CD4-positive, alpha-beta T cell treated with Interleukin-17A for 1 hour (primary cell): ENCODE measurements at regions not wholly inside any gene's neighbourhood (a gene's known extent, or its start where the extent isn't known, plus 50 kb on each side); places are given as distances from the start of the nearest gene placed in this dataset.

ENCODE experiments used
- DNase-seq: peaks from one replicate; pipeline ENCODE4 v3.0.0-alpha.2; 2020

- no peak for DNase-seq
Observed at GRCh38 chr18:44374966-44375365, 305.7 kb upstream of the SETBP1 start.

DNA sequence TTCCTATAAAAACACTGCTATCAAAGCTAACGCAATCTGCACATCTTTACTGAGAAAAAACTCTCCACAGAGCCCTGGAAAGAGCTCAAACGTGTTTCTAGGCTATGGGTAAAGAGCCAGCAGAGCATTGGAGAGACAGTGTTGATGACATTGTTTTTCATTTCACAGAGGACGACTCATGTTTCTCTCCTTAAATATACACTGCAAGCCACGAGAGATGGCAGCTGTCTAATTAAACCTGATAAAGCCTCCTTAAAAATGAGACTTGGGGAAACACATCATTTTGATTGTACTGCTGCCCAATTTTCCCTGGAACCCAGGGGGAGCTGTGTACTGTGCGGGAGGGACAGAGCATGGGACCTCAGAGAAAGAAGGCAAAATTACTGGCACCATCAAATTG is 294.3 kb upstream of the SETBP1 start:
- no peak for DNase-seq

DNA sequence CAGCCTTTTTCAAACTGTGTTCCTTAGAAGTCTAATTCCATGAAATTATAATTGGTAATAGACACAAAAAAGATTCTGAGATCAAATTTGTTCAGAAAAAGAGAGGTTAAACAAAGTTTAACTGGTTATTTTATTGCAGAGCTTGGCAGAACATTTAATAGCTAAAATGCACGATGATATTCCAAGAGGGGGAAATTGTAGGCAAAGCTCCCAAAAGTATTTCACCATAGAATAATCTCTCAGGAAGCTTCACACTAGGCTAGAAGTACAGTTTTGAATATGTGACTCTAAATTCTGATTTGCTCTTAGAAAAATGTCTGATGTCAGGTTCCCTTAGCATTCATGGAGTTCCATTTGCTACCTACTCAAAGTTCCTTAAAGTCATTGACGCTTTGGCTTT is 292.4 kb upstream of the SETBP1 start:
- no peak for DNase-seq

- no peak for DNase-seq
Observed at GRCh38 chr18:44392933-44393332, 287.8 kb upstream of the SETBP1 start.

- no peak for DNase-seq
Observed at GRCh38 chr18:44393406-44393805, 287.3 kb upstream of the SETBP1 start.

DNA sequence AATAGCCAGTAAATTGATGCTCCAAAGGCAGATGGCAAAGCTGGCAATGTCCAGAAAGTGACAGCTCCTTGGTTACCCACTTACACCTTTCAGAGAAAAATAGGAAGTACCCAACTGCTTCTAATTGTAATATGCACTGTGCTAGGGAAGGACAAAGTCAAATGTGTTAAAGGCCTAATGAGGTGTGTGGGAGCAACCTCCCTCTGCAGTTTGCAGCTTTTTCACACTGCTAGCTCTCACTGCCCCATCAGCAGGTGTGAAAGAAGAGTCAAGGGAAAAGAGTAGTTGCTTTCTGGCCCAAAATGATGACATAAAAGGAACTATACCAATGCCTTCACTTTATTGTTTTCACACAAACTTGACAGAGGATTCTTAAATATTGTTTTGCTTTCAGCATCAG is 284.1 kb upstream of the SETBP1 start:
- DNase-seq = no peak

DNA sequence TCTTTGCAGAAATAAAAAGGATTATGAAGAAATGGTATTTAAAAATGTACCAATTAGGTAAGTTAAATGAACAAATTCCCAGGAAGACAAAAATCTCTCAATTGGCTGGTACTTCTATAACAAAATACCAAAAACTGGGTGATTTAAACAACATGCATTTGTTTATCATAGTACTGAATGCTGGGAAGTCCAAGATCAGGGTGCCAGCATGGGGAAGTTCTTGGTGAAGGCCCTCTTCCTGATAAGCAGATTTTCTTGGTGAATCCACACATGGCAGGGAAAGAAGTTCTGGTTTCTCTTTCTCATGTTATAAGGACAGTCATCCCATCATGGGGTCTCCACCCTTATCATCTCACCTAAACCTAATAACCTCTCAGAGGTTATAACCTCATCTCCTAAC is 271.6 kb upstream of the SETBP1 start:
- no peak for DNase-seq

GRCh38 chr18:44409515-44409914 is 271.2 kb upstream of the SETBP1 start:
- DNase-seq = no peak

DNA sequence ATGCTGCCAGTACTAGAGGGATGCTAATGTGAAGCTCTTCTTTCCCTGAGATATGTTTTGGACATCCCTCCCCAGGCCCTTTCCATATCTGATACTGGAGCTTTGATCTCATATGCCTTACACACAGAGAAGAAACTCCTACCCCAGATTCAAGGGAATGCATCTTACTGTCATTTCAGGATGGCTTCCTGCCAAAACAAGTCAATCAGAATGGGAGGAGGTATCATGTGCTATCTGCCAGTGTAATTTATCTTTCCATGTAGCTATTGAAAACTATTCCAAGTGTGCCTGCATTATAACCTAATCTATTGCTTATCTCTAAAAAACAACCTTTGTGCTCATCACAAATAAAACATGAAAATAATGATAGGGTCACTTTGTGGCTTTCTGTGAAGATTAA is 269.9 kb upstream of the SETBP1 start:
- DNase-seq = no peak

DNA sequence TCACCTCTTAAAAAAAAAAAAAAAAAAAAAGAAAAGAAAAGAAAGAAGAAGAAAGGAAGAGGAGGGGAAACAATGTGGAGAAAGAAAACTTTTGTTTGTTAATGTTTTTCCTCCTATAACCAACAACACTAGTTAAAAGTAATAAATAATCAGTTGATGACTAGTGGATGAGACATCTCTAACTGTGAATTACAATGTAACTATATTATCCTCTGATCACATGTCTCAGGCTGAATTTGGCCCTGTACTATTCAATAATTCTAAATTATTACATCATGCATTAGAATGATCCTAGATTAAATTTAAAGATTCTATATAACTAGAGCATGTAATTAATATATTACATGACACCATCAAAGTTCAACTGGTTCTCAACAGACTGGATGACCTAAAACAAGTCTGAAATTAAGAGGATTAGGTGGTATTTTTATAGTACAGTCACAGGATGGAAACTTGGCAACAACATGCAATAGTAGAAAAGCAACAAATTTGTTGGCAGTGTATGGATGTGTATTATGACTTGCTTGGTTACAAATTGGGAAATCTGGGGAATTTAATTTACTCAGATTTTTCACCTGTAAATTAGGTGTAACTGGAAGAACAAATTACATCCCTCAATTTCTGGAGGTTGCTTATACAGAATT is 269.3 kb upstream of the SETBP1 start:
- DNase-seq = no peak

DNA sequence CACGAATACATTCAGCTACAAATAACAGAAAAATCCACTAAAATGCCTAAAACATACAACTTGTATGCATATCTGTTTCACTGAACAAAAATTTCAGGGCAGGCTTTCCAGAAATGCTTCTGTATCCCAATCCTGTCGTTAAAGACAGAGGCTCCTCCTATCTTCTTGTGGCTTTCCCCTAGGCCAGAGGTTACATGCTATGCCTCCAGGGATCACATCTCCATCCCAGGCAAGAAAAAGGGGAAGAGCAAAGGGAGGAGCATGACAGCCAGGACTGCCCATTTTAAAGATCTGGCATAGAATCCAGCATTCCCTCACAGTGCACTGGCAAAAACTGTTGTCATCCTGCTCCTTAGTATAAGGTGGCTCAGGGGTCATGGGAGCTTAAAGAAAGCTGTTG is 268.7 kb upstream of the SETBP1 start:
- no peak for DNase-seq

DNA sequence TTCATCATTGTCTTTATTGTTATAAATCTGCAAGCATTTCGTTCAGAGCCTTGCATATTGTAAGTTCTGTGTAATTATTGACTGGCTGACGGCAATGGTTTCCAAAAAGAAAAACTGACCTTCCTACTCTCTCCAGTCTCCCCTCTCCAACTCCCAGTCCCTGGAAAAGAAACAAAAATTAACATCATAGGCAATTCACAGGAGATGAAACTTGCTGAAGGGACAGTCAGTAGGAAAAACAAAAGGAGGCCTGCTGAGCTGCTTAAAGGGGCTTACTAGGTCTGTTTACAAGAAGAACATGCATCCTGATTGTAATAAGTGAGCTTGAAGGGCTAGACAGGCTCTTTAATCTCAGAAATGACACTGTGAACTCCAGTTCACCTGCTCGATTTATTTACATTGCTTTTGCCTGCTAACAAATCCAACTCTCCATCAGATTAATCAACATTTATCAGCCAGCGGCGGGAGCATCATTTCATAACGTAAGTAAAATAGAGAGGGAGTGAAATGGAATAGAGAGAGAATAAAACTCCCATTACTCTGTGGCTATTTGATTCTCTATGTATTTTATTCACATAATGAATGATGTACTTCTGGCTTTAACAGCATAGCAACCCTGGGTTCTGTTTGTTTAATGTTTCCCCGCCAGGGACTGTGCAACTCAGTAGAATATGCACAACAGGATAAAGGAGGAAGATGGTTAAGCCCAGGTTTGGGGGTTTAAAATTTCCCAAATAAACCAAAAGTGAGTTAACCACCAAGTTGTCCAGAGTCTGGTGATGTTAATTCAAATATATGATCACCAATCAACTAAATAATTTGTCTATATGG is 256.7 kb upstream of the SETBP1 start:
- no peak for DNase-seq

GRCh38 chr18:44424645-44425035 is 256.0 kb upstream of the SETBP1 start:
- no peak for DNase-seq

DNA sequence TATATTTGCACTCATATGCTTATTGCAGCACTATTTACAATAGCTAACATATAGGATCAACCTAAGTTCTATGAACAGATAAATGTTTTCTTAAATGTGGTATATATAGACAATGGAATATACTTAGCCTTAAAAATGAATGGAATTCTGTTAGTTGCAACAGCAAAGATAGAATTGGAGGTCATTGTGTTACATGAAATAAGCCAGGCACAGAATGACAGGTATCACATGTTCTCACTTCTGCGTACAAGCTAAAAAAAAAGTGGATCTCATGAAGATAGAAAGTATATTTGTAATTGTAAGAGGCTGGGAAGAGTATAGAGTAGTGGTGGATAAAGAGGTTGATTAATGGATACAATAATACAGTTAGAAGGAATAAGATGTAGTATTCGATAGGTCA is 255.5 kb upstream of the SETBP1 start:
- DNase-seq = no peak

GRCh38 chr18:44437603-44438002 is 243.1 kb upstream of the SETBP1 start:
- DNase-seq = no peak

- no peak for DNase-seq
Observed at GRCh38 chr18:44450226-44450625, 230.5 kb upstream of the SETBP1 start.

DNA sequence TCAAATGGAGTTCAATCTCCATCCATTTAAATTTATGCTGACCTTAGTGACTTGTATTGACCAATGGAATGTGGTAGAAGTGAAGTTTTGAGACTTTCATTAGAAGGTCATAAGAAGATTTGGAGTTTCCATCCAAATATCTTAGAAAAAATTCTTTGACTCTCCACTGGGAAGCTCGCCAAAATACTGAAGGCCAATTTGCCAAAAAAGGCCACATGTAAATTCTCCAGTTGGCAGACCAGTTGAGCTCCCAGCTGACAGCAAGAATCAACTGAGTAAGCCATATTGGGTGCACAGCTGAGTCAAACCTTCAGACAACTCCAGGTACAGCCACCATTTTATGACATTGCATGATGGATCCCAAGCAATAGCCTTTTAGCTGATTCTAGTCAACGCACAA is 228.3 kb upstream of the SETBP1 start:
- DNase-seq = no peak

- no peak for DNase-seq
Observed at GRCh38 chr18:44453505-44453904, 227.2 kb upstream of the SETBP1 start.

DNA sequence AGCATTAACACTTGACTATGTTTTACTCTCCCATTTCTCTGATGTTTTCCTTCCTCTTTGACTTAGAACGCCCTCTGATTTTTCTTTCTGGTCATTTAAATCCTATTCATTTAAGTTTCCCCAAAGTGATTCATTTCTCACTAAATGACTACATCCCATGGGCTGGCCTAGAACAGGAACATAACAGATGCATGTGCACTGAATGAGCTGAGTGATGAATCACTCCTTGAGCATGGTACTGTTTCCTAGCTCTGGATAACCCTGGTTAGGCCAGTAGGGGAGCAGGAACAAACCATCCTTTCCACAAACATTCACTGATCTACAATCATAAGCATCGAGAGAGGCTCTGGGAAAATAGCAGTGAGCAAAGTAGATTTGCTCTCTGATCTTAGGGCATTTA is 221.9 kb upstream of the SETBP1 start:
- DNase-seq = no peak

DNA sequence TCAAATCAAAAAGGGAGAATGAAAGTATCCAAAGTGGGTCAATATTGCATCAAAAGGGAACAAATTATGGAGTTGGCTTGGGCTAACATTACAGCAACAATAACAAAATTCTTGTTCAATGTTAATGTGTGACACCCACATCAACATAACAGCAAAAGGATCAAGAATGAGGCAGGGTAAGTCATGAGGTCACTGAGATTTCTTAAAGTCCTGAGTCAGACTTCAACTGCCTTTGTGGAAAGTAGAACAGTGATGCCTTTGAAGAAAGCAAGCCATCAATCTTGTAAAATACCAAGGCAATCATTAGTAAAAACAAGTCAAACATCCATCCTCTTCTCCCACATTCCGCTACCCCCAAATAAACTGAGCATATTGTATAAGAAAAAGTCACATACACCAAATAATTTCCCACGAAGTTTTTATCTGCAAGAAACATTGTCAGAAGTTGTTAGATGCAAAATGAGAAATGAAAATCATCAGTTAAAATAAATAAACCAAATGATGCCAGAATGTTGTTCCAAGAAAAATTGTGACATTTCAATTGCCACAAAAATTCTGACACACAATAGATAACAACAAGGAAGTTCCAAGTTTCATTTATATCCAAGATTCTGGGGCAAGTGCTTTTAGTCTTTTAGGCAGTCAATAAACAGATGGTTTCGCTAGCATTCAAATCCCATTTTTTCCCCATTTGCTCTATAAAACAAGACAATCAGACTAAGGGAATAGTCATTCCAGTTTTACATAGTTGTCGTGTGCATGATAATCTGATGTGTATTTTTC is 216.1 kb upstream of the SETBP1 start:
- no peak for DNase-seq

- no peak for DNase-seq
Observed at GRCh38 chr18:44465381-44465841, 215.3 kb upstream of the SETBP1 start.

DNA sequence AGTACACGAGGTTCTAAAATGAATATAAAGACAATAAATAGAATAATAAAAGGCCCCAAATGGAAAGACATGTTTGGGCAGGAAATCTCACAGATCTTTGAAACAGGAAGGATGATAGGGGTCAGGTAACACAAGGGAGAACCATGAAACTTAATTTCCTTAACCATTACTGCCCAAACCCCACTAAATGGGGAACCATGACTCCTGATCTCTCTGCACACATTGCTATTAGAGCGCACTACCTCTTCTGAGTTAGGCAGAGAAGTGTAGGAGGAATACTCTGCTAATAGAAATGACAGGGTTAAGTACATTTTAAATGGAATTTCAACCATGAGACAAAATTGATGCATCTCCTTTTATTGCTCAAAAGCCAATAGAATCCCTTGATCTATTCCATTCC is 213.7 kb upstream of the SETBP1 start:
- DNase-seq = no peak

DNA sequence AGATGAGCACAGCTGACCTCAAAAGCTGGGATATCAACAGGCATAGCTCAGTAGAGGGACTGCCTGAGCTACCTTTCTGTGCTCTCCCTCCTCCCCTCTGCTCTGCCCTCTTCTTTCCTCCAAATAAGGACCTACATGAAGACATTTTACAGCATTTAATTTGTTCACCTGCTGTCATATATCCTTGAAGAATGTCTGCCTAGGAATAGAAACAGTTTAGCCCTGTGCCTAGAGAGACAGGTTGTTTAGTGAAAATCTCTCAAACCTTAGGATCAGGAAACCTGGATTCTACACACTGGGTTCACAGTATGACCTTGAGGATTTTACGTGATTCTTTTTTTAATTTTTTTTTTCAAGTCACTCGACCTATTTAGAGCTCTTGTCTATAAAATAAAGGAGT is 213.0 kb upstream of the SETBP1 start:
- no peak for DNase-seq
